Stimulated activated CD4-positive, alpha-beta T cell treated with anti-CD3 and anti-CD28 coated beads, TNF-alpha, amount 100 ng/mL, for 24 hours (primary cell): ENCODE measurements at regions not wholly inside any gene's neighbourhood (a gene's known extent, or its start where the extent isn't known, plus 50 kb on each side); places are given as distances from the start of the nearest gene placed in this dataset.

Experiments
- DNase-seq, 3 experiments: peaks; one replicate each; pipeline ENCODE4 v3.0.0-alpha.2; 2020; ENCODE audit warnings: low read depth in 3 of 3

DNA sequence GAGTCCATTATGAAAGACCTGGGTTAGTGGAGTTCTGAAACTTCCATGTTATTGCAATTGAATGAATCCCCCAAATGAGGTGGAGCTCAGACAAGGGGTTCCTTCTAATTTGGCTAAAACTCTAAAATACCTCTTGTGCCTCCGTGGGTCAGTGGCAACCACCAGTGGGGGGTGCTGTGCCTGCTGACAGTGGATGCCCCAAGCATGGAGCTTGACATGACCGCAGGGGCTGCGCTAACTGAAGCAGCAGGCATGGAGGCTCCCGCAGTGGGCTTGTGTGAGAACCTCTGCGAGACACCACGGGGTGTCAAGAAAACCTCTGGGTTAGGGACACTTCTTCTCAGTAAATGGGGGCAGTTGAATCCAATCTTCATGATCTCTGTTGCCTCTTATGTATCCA lies 200.5 kb downstream of the DRD1 start:
- DNase-seq = no peak

DNA sequence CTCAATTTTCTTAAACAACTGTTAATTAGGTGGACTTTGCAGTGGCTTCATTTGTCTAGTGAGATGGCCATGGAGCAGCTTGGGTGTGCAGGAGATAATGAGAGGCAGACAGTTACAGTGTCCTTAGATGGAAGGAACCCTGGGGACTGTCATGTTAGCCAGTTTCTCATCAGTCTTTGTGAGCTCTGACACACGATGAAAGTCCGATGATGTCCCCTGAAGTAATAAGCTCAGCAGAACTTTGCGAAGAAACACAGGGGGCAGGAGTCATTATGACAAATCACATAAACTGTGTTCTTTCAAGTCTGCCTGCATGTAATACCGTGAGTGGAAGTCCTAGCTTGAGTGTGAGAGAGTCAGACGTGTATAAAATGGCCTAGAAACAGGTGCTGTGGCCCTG lies 201.8 kb downstream of the DRD1 start:
- DNase-seq = no peak

- DNase-seq = no peak
Observed at GRCh38 chr5:175238326-175238725, 205.7 kb downstream of the DRD1 start.

DNA sequence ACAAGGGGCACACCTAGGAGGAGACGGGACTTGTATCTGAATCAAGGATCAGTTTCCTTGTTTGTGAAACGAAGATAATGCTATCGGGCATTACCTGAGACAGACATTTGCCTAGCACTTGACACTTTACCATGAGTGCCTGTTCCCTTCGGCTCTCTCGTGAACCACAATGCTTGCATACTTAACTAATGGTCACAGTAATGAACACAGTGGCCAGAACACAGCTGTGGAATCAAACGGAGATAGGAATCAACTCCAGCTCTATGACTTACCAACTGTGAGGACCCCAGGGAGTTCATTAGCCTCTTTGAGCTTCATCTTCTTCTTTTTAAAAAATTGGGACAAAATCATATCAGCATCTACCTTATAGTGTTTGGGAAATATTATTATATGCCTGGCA lies 207.8 kb downstream of the DRD1 start:
- DNase-seq = no peak

DNA sequence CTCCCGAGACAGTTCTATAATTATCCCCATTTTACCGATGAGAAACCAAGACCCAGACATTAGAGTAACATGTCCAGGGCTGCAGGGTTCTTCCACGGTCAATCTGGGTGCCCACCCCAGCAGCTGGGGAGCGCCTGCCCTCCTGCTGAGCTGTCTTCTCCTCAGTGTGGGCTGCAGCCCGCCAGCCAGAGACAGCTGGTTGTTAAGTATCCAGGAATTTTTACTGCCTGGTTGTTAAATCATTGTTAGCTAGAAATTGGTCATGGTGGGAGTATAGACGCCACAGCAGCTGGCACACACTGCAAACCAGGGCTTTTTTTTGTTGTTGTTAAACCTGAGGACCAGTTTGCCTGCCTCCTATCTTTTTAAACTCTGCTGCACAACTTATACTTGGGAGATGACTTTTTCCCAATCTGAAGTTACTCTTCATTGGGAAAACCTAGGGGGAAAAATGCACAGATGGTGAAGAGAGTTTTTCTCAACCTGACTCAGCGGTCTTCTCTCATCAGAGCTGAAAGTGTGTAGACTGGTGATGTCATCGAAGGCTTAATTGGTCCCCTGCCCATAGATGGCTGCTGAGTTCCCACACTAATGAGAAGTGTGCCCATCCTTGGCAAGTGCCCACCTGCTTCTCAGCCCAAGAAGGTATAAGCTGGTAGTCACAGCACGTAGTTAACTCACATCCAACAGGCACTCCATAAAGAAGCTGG lies 208.6 kb downstream of the DRD1 start:
- DNase-seq = no peak

DNA sequence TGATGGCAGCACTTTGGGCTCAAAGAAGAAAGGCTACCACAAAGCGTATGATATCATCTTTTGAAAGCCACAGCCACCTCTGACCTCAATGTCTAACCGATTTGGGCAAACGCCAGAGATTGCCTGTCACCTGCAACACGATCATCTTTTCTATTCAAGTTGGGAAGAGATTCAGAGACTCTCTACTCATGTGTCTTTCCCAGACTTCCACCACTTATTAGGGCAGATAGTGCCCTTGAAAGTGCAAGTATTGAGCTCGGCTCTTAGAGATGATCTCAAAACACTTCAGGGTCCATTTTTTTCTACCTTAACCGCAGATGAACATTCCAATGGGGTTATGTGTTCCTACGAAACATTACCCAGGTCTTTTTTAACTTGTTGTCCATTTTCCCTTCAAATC lies 213.7 kb downstream of the DRD1 start:
- no peak for DNase-seq

- DNase-seq = no peak
Observed at GRCh38 chr5:175226506-175226905, 217.5 kb downstream of the DRD1 start.

- DNase-seq = no peak
Observed at GRCh38 chr5:175223291-175223690, 220.7 kb downstream of the DRD1 start.

GRCh38 chr5:175222621-175223020 lies 221.4 kb downstream of the DRD1 start:
- no peak for DNase-seq

DNA sequence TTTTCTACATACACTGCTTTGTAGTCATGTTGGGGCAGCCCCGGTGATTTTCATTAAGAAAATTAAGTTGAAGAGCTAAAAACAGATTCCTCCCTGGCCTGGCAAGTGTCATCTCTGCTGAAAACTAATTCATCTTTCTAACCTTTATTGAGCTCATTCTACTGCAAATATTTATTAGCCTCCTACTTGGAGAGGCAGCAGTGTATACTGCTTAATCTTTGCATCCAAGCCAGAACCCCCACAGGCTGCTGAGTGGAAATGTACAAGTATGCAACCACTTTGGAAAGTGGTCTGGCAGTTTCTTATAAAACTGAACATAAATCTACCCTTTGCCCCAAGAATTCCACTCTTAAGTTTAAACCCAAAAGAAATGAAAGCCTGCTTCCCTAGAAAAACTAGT lies 223.4 kb downstream of the DRD1 start:
- no peak for DNase-seq

- no peak for DNase-seq
Observed at GRCh38 chr5:175219366-175219765, 224.6 kb downstream of the DRD1 start.

GRCh38 chr5:175216991-175217390 lies 227.0 kb downstream of the DRD1 start:
- DNase-seq = no peak

- DNase-seq = no peak
Observed at GRCh38 chr5:175215906-175216305, 228.1 kb downstream of the DRD1 start.

- no peak for DNase-seq
Observed at GRCh38 chr5:175214152-175214551, 229.8 kb downstream of the DRD1 start.

- DNase-seq = no peak
Observed at GRCh38 chr5:175211956-175212756, 231.8 kb downstream of the DRD1 start.

DNA sequence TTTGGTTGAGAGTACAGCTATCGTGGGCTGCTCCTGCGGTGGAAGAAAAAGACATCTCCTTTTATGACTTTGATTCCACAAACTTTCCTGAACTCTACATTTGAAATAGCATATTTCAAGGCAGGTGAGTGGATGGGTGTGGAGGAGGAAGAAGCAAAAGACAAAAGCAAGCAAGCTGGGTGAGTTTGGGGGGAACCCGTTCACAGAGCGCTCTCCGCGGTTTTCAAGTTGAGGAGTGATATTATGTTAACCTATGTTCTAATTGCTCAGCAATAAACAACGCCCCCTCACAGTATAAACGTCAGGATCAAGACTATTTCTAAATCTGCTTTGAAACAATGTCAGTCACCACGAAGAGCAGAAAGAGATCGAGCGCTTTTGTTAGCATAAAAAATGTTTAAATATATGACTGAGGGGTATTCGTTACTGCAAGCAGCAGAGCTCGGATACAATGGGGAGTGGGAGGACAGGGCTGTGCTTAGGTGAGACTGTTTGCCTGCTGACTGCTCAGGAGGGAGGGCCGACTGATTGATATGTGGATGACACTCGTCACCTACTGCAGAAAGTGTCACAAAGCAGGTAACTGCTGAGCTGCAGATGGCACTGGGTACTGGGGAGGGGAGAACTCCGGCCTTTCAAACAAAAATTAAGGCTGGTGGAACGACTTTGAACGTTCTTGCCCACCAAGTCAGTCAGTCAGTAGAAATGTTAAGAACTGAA lies 236.5 kb downstream of the DRD1 start:
- no peak for DNase-seq

GRCh38 chr5:175206669-175207068 lies 237.3 kb downstream of the DRD1 start:
- no peak for DNase-seq

DNA sequence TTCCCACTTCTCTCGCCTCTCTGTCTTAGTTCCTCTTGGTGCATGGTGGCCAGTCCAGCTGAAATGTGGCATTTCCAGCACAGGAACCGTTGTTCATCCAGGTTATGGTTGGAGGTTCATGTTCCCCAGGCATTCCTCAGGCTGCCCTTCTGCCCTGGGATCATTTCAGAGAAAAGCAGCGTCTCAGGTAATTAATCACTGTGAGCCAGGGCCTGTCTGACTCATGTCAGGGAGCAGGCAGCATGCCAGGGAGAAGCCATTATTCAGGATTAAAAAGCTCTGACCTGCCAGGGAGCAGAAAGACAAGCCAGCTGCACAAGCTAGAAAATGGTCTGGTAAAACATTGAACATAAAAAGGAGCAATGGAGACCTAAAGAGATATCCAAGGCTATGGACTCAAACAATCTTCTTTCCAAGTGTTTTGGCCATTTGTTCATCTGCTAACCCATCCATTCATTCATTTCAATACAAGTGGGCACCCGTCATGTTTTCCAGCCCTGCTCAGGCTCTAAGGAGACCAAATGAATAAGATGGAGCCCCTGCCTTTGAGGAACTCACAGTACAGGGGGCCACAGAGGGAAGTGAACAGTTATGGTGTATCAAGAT lies 241.4 kb downstream of the DRD1 start:
- no peak for DNase-seq

- DNase-seq = no peak
Observed at GRCh38 chr5:175201393-175201792, 242.6 kb downstream of the DRD1 start.

DNA sequence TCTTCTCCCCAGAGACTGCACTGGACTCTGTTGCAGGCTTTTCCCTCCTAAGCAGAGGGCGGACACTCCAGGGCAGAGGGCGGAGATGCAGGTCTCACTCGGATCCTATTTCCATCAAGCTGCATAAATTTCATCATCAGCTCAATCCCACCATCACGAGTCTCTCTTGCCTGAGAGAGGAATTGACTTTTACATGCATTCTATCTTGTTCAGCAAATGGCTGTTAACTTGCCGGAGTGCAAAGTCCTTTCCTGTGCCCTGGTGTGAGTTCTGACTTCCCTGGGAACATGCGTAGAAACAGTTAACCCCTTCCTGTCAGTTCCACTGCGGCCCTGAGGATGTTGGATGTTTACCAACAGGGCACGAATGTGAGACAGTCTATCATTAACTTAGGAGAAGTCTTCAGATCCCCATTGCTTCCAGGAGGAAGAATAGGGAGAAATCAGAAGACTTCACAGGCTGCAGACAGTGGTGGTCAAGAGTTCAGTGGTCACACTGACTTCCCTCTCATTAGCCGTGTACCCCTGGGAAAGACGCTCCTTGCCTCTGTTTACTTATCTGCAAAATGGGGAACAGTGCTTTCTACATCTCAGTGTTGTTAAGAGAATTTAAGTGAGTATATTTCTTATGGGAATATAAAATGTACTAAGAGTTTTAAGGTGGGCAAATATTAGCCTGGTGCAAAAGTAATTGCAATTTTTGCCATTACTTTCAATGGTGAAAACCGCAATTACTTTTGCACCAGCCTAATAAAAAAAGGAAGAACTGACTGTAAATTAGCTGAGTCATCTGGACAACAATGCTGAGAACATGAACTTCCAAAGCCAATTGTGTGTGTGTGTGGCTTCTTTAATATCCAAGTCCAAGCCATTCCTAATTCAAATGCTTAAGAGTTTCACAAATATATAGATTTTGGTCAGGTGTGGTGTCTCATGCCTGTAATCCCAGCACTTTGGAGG lies 248.0 kb downstream of the DRD1 start:
- DNase-seq = no peak

- DNase-seq = no peak
Observed at GRCh38 chr5:175181331-175181730, 262.7 kb downstream of the DRD1 start.
